Suprapubic skin (tissue), 4 donors: ENCODE measurements at regions not wholly inside any gene's neighbourhood (a gene's known extent, or its start where the extent isn't known, plus 50 kb on each side); places are given as distances from the start of the nearest gene placed in this dataset.

Source experiments
- DNase-seq, 2 donors: peaks; one replicate each; pipeline ENCODE4 v3.0.0-alpha.2; 2019; ENCODE audit warnings: low spot score in 2 of 2
- H3K27ac ChIP-seq: fragments of 200-600 bp; sonication (generic); one replicate; pipeline ENCODE4 v1.5.1; 2019
- H3K27me3 ChIP-seq: fragments of 200-600 bp; sonication (generic); one replicate; pipeline ENCODE4 v1.5.1; 2019
- H3K36me3 ChIP-seq: fragments of 200-600 bp; sonication (generic); one replicate; pipeline ENCODE4 v1.5.1; 2019
- H3K4me1 ChIP-seq: fragments of 200-600 bp; sonication (generic); one replicate; pipeline ENCODE4 v1.5.1; 2019
- H3K4me3 ChIP-seq: fragments of 200-600 bp; sonication (generic); one replicate; pipeline ENCODE4 v1.5.1; 2019; ENCODE audit warnings: mild to moderate bottlenecking
- H3K9me3 ChIP-seq: fragments of 200-600 bp; sonication (generic); one replicate; pipeline ENCODE4 v1.5.1; 2019
- CTCF ChIP-seq, 2 donors: fragments of 200-600 bp in 1 of 2; fragments of 450-650 bp in 1 of 2; sonication (generic) in 1 of 2; IDR thresholded peaks; one replicate each; pipeline ENCODE4 v1.5.1; 2016 to 2019; ENCODE audit warnings: antibody characterized with exemption in 2 of 2, mild to moderate bottlenecking in 1 of 2, moderate library complexity in 1 of 2
- EP300 ChIP-seq: sonication (generic); formaldehyde crosslinking; IDR thresholded peaks from one replicate; pipeline ENCODE4 v1.6.1; 2017; ENCODE audit warnings: antibody characterized with exemption
- POLR2A ChIP-seq, 2 donors: fragments of 450-650 bp; IDR thresholded peaks; one replicate each; pipeline ENCODE4 v1.6.1; 2017; ENCODE audit warnings: antibody characterized with exemption in 2 of 2, mild to moderate bottlenecking in 2 of 2, moderate library complexity in 2 of 2
- POLR2AphosphoS5 ChIP-seq, 3 donors: sonication (generic); formaldehyde crosslinking; IDR thresholded peaks; one replicate each; pipeline ENCODE4 v1.6.1; 2017; ENCODE audit warnings: antibody characterized with exemption in 3 of 3
- WGBS: methylation state at CpG from one replicate; pipeline ENCODE4 v1.1.5; 2018; 5-methylcytosine and 5-hydroxymethylcytosine counted together

- Histone ChIP-seq H3K4me3 (no peak overlapping the region), H3K9me3 (no peaks in the 10 kb centered on the region), H3K27ac (no peak overlapping the region), H3K36me3 (no peaks in the 10 kb centered on the region), H3K4me1 (peaks cover 5% of the 10 kb centered on the region), H3K27me3 (no peaks in the 10 kb centered on the region)
- DNase-seq = no peak
- WGBS = 49% methylated on average over 3 of the region's 3 CpGs
- no peak for TF ChIP-seq CTCF (IDR thresholded peaks at IDR 0.05)
- no peak for TF ChIP-seq EP300
- no peak for TF ChIP-seq POLR2AphosphoS5 (IDR thresholded peaks at IDR 0.05)
- no peak for TF ChIP-seq POLR2A (IDR thresholded peaks at IDR 0.05)
Observed at GRCh38 chr9:27861887-27862286, 288.6 kb upstream of the C9orf72 start.

DNA sequence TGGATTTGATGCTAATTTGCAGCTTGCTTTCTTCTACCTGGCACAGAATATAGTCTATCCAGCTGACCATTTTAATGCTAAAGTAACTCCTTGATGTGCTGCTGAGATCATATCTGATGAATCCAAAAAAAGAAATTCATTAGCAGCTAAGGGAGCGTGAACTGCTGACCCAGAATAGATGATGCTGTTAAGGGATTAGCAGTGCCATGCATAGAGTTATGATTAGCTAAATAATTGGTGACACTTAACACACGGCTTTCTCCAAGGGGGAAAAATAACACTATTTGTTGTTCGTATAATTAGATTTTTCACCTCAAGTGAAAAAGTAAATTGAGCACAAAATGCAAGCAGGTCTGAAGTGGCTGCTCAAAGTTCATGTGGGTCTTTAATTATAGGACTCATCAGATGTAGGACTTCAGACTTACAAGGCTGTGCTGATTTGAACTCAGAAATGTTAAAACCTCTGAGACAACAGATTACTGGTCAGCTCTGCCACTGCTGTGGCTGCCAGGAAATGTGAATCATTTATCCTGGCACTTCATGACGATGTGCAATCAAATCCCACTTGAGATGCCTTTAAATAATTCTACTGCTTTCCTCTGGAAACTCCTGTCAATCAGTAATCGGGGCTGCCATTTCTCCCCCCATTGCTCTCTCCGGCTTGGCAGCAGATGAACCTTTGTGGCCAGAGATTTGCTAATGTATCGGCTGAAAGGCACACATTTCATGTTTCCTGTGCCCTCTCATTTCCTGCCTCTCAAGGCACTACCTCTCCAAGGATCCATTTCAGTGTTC lies 291.6 kb upstream of the C9orf72 start:
- TF ChIP-seq EP300 (no peak), POLR2A (IDR thresholded peaks at IDR 0.05) (no peak), CTCF (IDR thresholded peaks at IDR 0.05) (no peak), POLR2AphosphoS5 (IDR thresholded peaks at IDR 0.05) (no peak)
- no peak for DNase-seq
- H3K27me3 ChIP-seq = no peaks in the 10 kb centered on the region
- H3K4me1 ChIP-seq = peaks cover 5% of the 10 kb centered on the region
- no peak overlapping the region for H3K27ac ChIP-seq
- no peak overlapping the region for H3K4me3 ChIP-seq
- 43% methylated on average over 7 of the region's 7 CpGs for WGBS
- no peaks in the 10 kb centered on the region for H3K36me3 ChIP-seq
- H3K9me3 ChIP-seq = no peaks in the 10 kb centered on the region

GRCh38 chr9:27866741-27867140 lies 293.5 kb upstream of the C9orf72 start:
- H3K9me3 ChIP-seq = no peaks in the 10 kb centered on the region
- no peak for TF ChIP-seq POLR2A (IDR thresholded peaks at IDR 0.05)
- TF ChIP-seq POLR2AphosphoS5 (IDR thresholded peaks at IDR 0.05) = no peak
- no peak for TF ChIP-seq CTCF (IDR thresholded peaks at IDR 0.05)
- TF ChIP-seq EP300 = no peak
- no peak for DNase-seq
- 89% methylated on average over 4 of the region's 4 CpGs for WGBS
- H3K4me1 ChIP-seq = peaks cover 5% of the 10 kb centered on the region
- no peaks in the 10 kb centered on the region for H3K27me3 ChIP-seq
- no peak overlapping the region for H3K4me3 ChIP-seq
- no peak overlapping the region for H3K27ac ChIP-seq
- no peaks in the 10 kb centered on the region for H3K36me3 ChIP-seq

DNA sequence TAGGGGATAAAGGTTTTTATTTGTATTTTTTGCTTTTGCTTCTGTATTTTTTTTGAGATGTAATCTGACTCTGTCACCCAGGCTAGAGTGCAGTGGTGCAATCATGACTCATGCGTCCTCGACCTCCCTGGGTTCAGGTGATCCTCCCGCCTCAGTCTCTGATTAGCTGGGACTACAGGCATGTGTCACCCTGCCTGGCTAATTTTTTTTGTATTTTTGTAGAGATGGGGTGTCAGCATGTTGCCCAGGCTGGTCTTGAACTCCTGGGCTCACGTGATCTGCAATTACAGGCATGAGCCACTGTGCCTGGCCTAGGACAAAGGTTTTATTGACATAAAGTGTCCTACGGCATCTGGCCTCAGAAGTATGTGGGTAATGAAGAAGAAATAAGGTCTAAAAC lies 297.1 kb upstream of the C9orf72 start:
- Histone ChIP-seq H3K4me3 (no peak overlapping the region), H3K27me3 (no peaks in the 10 kb centered on the region), H3K4me1 (no peaks in the 10 kb centered on the region), H3K9me3 (no peaks in the 10 kb centered on the region), H3K27ac (no peak overlapping the region), H3K36me3 (no peaks in the 10 kb centered on the region)
- no peak for TF ChIP-seq POLR2A (IDR thresholded peaks at IDR 0.05)
- TF ChIP-seq POLR2AphosphoS5 (IDR thresholded peaks at IDR 0.05) = no peak
- TF ChIP-seq EP300 = no peak
- no peak for TF ChIP-seq CTCF (IDR thresholded peaks at IDR 0.05)
- no peak for DNase-seq
- 75% methylated on average over 5 of the region's 5 CpGs for WGBS

- TF ChIP-seq CTCF (IDR thresholded peaks at IDR 0.05) (no peak), EP300 (no peak), POLR2A (IDR thresholded peaks at IDR 0.05) (no peak), POLR2AphosphoS5 (IDR thresholded peaks at IDR 0.05) (no peak)
- Histone ChIP-seq H3K4me3 (no peak overlapping the region), H3K9me3 (no peaks in the 10 kb centered on the region), H3K27me3 (no peaks in the 10 kb centered on the region), H3K36me3 (no peaks in the 10 kb centered on the region), H3K27ac (no peak overlapping the region), H3K4me1 (no peaks in the 10 kb centered on the region)
- WGBS = 71% methylated on average over 3 of the region's 3 CpGs
- DNase-seq = no peak
Observed at GRCh38 chr9:27880156-27880555, 306.9 kb upstream of the C9orf72 start.
